Hematopoietic multipotent progenitor cell treated with erythropoietin and hydrocortisone succinate and interleukin-3 and kit ligand, for 4 days (in vitro differentiated cells): ENCODE measurements at regions not wholly inside any gene's neighbourhood (a gene's known extent, or its start where the extent isn't known, plus 50 kb on each side); places are given as distances from the start of the nearest gene placed in this dataset.

Experiments used
- DNase-seq: peaks from one replicate; pipeline ENCODE4 v3.0.0-alpha.2; 2015

DNA sequence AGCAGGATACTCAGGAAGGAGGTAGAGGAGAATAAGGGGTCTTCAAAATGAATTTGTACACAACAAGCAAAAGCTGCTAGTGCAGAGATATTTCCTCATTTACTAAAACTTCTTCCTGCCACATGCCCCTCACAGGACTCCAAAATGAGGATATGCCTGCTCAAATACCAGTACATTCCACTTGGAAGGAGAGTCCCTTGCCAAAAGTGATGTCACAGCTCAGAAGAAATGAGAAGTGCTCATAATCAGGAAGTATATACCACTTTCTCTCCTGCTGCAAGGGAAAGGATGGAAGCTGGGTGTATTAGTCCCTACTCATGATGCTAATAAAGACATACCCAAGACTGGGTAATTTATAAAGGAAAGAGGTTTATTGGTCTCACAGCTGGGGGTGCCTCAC, 87.7 kb upstream of the FSHR start:
- no peak for DNase-seq

DNA sequence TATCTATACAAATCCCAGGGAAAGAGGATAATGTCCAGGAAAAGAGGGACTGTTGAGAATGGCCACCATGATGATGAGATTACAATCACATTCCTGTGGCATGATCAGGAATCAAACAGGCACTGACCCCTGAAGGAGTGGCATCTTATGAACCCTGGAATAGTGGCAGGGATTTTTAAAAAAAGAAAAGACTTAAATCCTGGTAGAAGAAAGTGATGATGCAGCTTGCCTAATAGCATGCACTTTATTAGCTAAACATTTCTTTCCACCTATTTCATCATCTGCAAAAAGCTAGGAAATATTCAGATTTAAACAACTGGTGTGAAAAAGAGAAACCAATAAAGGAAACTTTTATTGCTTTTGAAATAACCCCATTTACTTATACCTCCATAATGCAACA, 87.2 kb upstream of the FSHR start:
- no peak for DNase-seq

DNA sequence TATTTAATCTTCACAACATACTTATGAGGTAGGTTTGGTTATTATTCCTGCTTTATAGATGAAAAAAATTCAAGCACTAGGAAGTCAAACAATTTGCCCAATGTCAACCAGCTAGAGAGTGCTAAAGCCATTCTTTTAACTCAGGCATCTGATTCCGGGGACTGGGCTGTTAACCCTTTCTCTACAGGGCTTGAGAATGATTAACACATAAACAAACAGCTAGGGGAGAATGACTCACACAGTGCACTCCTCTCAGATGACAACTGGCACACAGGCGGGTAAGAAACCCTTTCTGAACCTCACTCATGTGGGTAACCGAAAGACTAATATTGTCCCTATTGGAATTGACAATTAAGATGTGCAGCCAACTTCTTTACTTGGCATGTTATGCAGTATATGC, 86.3 kb upstream of the FSHR start:
- DNase-seq = no peak

DNA sequence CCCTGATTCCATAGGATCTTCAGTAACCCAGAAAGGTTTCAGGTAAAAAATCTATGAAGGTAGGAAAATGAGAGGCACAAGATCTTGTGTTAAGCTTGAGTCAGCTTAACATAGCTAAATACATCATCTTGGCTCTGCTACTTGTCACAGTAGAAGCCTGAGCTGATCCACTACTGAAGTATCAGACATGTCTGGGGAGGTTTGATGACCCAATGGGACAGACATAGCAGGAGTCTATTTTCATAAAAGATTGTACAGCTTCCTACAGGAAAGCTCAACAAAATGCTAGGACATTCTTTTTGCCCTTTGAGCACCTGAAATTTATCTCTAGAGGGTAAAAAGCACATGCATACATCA, 84.3 kb upstream of the FSHR start:
- DNase-seq = no peak

DNA sequence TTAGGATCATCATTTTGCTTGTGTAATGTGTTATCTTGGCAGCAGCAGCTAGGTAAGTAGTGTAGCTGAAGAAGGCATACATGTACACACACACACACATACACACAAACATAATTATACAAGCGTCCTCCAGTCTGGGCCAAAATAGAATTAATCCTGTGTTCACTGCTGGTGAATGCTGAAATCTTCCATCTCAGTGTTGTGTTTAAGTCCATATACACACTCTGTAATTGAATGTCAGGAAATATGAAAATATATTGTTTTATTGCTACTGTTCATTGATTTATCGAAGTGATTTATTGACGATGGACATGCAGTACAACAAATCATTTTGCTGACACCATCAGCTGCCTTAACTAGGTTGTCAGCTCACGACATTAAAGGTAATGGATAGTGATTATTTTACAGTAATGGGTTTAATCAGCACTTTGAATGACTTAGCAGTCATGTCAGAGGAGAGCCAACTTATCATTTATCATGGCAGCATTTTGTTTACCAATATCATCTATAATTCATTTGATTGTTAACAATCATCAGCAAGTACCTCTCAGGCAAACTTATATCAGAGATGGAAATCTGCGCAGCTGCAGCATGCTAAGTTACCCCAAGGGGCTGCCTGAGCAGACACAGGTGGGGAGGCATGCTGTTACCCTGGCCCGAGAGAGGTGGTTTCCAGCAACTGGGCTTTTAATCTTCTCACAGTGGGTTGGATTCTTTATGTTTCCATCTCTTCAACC, 83.7 kb upstream of the FSHR start:
- no peak for DNase-seq

DNA sequence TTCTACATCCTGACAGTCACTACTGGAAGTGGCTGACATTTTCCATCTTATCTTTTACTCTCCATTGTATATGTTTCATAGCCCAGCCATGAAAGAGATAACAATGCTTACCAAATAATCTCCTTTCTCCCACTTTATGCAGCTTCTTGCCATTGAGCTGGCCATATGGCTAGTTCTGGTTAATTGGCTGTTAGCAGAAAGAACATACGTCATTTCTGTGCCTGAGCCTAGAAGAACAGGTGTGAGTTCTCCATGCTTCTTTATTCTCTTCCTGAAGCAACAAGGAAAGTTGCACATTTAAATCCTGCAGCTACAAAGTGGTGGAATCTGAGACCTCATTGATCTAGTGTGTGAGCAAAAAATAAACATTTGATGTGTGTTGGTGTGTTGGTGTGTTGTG, 82.0 kb upstream of the FSHR start:
- no peak for DNase-seq

DNA sequence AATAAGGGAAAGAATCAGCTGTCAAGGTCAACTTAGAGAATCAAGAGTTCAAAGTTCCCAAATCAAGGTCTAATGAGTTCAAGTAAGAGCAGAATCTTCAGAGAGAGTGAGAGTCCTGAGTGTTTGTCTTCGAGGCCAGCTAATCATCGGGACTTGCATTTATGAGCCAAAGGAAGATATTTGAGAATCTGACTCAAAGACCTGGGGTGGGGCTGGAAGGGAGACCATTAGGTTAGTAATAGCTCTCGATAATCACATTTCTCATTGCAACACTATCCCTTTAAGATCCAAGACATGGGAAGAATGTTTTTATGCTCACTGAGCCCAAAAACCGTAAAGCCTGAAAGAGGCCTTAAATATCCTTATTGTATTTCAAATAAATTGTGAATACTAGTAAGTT, 72.0 kb upstream of the FSHR start:
- DNase-seq = no peak

DNA sequence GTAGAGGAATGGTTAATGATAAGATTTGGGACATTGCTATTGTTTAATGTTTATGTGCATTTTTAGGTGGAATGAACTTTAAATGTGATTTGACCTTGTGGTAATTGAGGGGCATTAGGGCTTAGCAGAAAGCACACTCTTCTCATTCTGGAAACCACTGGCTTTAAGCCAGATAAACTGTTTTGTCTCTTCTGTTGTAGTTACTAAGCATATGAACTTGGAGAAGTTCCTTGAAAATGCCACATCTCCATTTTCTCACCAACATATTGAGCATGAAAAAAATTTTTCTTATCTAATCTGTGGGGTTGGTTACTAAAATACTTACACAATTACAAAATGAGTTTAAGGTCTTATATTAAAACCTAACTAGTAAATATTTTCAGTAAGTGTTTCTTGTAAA, 70.8 kb upstream of the FSHR start:
- DNase-seq = no peak

DNA sequence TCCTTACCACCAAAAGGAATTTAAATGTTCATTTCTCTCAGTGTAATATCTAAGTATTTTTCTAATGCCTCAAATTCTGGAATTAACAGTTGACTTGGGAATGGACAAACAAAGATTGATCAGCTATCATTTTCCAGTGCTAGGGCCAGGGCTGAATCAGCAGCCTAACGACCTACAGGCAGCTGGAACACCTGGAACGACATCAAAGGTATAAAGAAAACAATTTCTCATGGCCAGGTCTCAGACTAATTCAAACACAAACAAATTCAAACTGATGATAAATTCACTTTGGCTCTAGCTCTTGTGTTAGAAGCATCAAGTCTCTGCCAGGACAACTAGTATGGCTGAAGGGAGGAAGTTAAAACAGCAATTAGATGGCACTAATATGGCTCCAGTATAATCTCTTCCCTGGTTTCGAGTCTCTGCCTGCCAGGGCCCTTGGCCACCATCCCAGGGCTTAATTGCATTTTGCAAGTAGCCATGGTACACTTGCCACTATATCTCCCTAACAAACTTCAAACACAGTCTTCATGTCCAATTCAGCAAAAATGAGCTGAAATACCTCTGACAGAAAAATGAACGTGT, 70.2 kb upstream of the FSHR start:
- no peak for DNase-seq

DNA sequence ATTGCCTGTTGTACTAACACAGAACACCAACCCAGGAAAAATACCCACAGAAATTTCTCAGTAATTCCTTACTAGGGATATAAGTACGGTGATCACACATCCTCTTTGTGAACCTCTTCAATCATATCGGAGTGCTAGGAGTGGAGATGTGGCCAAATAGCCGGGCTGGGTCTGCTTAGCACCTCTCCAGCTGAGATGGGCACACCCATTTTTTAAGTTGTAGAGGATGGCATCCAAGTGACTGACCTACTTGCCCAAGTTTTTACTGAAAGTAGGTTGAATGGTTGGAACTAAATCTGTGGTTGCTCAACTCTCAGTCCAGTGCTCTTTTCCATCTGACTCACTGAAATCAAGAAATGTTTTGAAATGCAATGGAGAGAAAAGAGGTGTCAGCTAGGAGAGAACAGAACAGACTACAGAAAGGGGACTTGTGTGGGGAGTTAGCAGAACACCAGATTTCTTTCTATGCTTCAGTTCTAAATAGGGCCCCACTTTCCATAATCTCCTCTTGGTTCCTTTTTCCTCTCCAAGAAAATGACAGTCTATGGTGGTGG, 68.7 kb upstream of the FSHR start:
- DNase-seq = no peak

DNA sequence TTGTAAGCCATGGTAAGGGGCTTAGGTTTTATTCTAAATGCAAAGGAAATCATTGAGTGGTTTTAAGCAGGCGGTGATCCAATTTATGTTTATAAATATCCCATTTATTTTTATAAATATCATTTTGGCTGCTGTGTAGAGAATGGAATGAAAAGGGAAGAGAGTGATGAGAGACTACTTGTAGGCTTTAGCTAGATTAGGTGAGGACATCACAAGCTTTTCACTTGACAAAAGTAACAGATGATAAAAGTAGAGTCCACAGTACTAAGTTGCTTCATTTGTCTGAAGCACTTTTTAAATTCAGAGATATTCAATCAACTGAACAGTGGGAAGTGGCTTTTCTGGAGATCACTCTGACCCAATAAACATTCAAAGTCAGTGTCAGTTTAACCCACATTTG, 65.4 kb upstream of the FSHR start:
- DNase-seq = no peak

DNA sequence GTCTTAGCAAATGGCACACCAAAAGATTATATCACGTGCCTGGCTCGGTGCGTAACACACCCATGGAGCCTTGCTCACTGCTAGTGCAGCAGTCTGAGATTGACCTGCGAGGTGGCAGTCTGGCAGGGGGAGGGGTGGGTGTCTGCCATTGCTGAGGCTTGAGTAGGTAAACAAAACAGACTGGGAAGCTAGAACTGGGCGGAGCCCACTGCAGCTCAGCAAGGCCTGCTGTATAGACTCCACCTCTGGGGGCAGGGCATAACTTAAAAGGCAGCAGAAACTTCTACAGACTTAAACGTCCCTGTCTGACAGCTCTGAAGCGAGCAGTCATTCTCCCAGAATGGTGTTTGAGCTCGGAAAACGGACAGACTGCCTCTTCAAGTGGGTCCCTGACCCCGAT, 55.9 kb upstream of the FSHR start:
- no peak for DNase-seq

DNA sequence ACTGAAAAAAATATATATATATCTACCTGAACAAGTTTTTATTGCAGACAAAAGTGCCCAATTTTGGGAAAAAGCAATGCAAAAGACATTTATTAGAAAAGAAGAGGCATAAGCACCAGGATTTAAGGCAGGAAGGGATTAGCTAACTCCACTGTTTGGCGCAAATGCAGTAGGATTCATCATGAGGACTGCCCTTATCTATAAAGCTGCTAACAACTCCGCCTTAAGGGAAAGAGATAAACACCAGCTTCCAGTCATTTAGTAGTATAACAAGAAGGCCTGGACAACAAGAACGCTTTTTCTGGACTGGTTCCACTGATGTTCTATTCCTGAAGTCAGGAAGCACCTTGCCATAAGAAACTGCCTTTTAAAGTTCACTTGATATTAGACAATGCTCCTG, 52.9 kb upstream of the FSHR start:
- DNase-seq = no peak
